Spleen (tissue), 11 donors: ENCODE measurements at regions not wholly inside any gene's neighbourhood (a gene's known extent, or its start where the extent isn't known, plus 50 kb on each side); places are given as distances from the start of the nearest gene placed in this dataset.

Experiments
- DNase-seq: peaks from one replicate; pipeline ENCODE4 v3.0.0-alpha.2; 2020
- H3K27ac ChIP-seq, 8 donors: fragments of 200-600 bp; sonication (generic) in 7 of 8; 1 replicate in 4 of 8; 2 replicates in 4 of 8; pipeline versions ENCODE4 v1.5.0 to v1.8.0; 2016 to 2021; ENCODE audit warnings: inconsistent platforms in 4 of 8, mild to moderate bottlenecking in 4 of 8, moderate library complexity in 1 of 8
- H3K27me3 ChIP-seq, 7 donors: fragments of 200-600 bp; sonication (generic) in 6 of 7; replicated peaks in 1 of 7; 1 replicate in 4 of 7; 2 replicates in 3 of 7; pipeline versions ENCODE4 v1.5.0 to v1.8.0; 2016 to 2021; ENCODE audit warnings: inconsistent platforms in 3 of 7, mild to moderate bottlenecking in 1 of 7
- H3K36me3 ChIP-seq, 6 donors: fragments of 200-600 bp; sonication (generic) in 5 of 6; 1 replicate in 4 of 6; 2 replicates in 2 of 6; pipeline versions ENCODE4 v1.5.0 to v1.8.0; 2016 to 2021; ENCODE audit warnings: inconsistent platforms in 2 of 6
- H3K4me1 ChIP-seq, 6 donors: fragments of 200-600 bp; sonication (generic) in 5 of 6; 1 replicate in 3 of 6; 2 replicates in 3 of 6; pipeline versions ENCODE4 v1.5.0 to v1.8.0; 2016 to 2021; ENCODE audit warnings: inconsistent platforms in 3 of 6
- H3K4me3 ChIP-seq, 8 donors: fragments of 200-600 bp; sonication (generic) in 7 of 8; 1 replicate in 4 of 8; 2 replicates in 4 of 8; pipeline versions ENCODE4 v1.5.0 to v1.8.0; 2016 to 2021; ENCODE audit warnings: inconsistent platforms in 4 of 8, mild to moderate bottlenecking in 4 of 8, moderate library complexity in 2 of 8
- H3K9me3 ChIP-seq, 8 donors: fragments of 200-600 bp; sonication (generic) in 7 of 8; 1 replicate in 4 of 8; 2 replicates in 4 of 8; pipeline versions ENCODE4 v1.5.0 to v1.8.0; 2016 to 2021; ENCODE audit warnings: inconsistent platforms in 4 of 8
- POLR2A ChIP-seq, 3 donors: fragments of 450-650 bp; IDR thresholded peaks; one replicate each; pipeline ENCODE4 v1.5.1; 2017; ENCODE audit warnings: antibody characterized with exemption in 3 of 3, mild to moderate bottlenecking in 1 of 3
- POLR2AphosphoS5 ChIP-seq, 3 donors: sonication (generic); formaldehyde crosslinking; IDR thresholded peaks; one replicate each; pipeline ENCODE4 v1.5.1; 2017; ENCODE audit warnings: antibody characterized with exemption in 3 of 3
- WGBS, 5 donors: extraction: QIAGEN DNeasy Blood & Tissue Kit in 3 of 5; methylation state at CpG; one replicate each; pipeline versions ENCODE4 v1.1.5 to v1.1.7; 2013 to 2018; 5-methylcytosine and 5-hydroxymethylcytosine counted together
- intact Hi-C: fragments of 100-400 bp; cut with DNase I; formaldehyde crosslinking; loops from one replicate; pipeline ENCODE4 v1.15.0; 2023; ENCODE audit warnings: low total_unique reads
- TF ChIP-seq, protein P1 (sequence below), 11 experiments: fragments of 200-600 bp in 7 of 11; fragments of 450-650 bp in 4 of 11; sonication (generic) in 4 of 11; IDR thresholded peaks in 8 of 11; conservative IDR thresholded peaks in 3 of 11; 1 replicate in 7 of 11; 2 replicates in 4 of 11; pipeline versions ENCODE4 v1.4.0 to v1.8.0; 2016 to 2021; ENCODE audit warnings: antibody characterized with exemption in 11 of 11, inconsistent platforms in 4 of 11, mild to moderate bottlenecking in 1 of 11
- donor health status: healthy with polysubstance abuse.
- donor health status: DM: no; HTN: no; CAD: no; lungs with moderate emphysema.
- donor health status: DM: no; HTN: no; CAD: no.
- donor health status: Bipolar disorder and iron deficiency.
- donor health status: healthy.
- donor health status: DM: no; HTN: no; CAD: no.
- donor health status: DM: yes; HTN: yes; CAD: no.

DNA sequence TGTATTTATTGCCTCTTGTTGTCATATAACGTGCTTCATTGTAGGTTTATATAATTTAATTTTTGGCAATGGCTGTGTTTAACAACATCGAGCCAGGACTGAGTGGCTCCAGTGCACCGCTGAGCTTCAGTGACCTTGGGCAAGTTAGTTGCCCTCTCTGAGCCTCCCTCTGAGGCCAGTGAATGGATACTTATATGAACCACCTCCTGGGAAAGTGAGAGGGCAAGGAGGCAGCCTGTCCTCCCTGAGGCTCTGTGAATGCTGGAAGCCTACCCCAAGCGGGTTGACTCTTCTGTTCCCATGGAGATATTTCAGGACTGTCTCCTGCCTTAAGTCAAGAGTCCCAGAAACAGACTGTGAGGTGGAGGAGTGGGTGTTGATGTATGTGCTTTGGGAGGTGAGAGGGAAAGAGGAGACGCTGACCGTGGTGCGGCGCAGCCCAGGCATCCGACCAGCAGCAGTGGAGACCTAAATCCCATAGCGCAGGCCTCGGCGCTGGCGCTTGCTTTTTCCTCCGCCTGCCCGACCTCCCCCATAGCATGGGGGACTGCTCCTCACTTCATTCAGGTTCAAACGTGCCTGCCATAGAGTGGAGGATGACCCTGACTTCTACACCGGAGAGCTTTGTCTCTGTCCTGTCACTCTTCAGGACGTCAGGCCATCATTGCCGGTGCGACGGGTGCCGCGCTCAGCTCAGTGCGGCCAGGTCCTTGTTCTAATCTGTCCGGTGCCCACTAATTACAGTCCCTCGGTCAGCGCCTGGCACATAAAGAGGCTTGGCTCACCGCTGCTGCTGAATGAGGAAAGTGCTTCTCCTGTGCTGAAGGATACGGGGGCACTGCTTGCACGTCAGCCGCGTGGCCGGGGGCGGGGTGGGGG, 167.3 kb upstream of the HS6ST1 start:
- 92 to 96% (median 94%) methylated on average over 30 to 34 of the region's 34 CpGs for WGBS, 5 donors
- TF ChIP-seq POLR2A (IDR thresholded peaks at IDR 0.05) (no peak), POLR2AphosphoS5 (IDR thresholded peaks at IDR 0.05) (no peak)
- TF ChIP-seq, protein P1, sequence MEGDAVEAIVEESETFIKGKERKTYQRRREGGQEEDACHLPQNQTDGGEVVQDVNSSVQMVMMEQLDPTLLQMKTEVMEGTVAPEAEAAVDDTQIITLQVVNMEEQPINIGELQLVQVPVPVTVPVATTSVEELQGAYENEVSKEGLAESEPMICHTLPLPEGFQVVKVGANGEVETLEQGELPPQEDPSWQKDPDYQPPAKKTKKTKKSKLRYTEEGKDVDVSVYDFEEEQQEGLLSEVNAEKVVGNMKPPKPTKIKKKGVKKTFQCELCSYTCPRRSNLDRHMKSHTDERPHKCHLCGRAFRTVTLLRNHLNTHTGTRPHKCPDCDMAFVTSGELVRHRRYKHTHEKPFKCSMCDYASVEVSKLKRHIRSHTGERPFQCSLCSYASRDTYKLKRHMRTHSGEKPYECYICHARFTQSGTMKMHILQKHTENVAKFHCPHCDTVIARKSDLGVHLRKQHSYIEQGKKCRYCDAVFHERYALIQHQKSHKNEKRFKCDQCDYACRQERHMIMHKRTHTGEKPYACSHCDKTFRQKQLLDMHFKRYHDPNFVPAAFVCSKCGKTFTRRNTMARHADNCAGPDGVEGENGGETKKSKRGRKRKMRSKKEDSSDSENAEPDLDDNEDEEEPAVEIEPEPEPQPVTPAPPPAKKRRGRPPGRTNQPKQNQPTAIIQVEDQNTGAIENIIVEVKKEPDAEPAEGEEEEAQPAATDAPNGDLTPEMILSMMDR (IDR thresholded peaks at IDR 0.05 in 8 of 11, conservative IDR thresholded peaks at IDR 0.05 in 3 of 11), result no peak
- intact Hi-C loops, result no loop called here
- peaks cover 0 to 10% (median 8%) of the 10 kb centered on the region in 8 donors for H3K9me3 ChIP-seq
- DNase-seq, result no peak
- H3K27me3 ChIP-seq, result no peaks in the 10 kb centered on the region
- H3K27ac ChIP-seq, result no peak overlapping the region
- H3K36me3 ChIP-seq, result no peaks in the 10 kb centered on the region
- no peak overlapping the region for H3K4me3 ChIP-seq
- H3K4me1 ChIP-seq, result no peaks in the 10 kb centered on the region

DNA sequence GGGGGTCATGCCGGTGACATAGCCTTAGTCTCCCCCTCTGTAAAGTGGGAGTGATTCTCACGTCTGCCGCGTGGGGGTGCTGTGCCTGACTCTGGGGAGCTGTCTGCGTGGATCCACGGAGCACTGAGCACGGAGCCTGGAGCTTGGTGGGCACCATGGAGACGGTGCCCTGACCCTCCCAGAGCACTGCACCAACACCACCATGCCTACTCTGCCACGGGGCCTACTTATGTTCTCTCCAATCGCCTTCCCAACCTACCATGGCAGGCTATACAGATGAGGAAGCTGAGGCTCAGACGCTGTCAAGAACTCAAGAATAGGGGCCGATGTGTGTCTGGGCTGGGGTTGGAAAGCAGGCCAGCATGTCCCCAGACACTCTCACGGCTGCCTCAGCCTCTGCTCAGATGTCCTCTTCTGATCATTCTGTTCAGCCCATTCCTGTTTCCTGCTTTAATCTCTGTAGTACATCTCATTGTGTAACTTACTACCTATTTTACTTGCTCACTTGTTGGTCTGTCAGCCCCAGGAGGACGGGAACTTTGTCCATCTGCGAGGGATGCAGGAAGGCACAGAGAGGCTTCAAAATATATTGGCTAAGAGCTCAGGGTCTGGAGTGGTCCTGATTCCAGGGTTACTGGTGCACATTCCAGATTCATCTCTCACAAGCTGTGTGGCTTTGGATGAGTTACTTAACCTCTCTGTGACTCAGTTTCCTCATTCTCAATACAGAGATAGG, 168.1 kb upstream of the HS6ST1 start:
- intact Hi-C loops, result no loop called here
- no peak overlapping the region for H3K4me3 ChIP-seq
- TF ChIP-seq, protein P1 (IDR thresholded peaks at IDR 0.05 in 8 of 11, conservative IDR thresholded peaks at IDR 0.05 in 3 of 11), result no peak
- TF ChIP-seq POLR2AphosphoS5 (IDR thresholded peaks at IDR 0.05), result no peak
- TF ChIP-seq POLR2A (IDR thresholded peaks at IDR 0.05), result no peak
- H3K36me3 ChIP-seq, result no peaks in the 10 kb centered on the region
- H3K27ac ChIP-seq, result no peak overlapping the region
- DNase-seq, result no peak
- H3K27me3 ChIP-seq, result no peaks in the 10 kb centered on the region
- H3K4me1 ChIP-seq, result no peaks in the 10 kb centered on the region
- peaks cover 0 to 4% (median 1%) of the 10 kb centered on the region in 8 donors for H3K9me3 ChIP-seq
- WGBS, 5 donors, result 82 to 92% (median 86%) methylated on average over 14 to 15 of the region's 15 CpGs

DNA sequence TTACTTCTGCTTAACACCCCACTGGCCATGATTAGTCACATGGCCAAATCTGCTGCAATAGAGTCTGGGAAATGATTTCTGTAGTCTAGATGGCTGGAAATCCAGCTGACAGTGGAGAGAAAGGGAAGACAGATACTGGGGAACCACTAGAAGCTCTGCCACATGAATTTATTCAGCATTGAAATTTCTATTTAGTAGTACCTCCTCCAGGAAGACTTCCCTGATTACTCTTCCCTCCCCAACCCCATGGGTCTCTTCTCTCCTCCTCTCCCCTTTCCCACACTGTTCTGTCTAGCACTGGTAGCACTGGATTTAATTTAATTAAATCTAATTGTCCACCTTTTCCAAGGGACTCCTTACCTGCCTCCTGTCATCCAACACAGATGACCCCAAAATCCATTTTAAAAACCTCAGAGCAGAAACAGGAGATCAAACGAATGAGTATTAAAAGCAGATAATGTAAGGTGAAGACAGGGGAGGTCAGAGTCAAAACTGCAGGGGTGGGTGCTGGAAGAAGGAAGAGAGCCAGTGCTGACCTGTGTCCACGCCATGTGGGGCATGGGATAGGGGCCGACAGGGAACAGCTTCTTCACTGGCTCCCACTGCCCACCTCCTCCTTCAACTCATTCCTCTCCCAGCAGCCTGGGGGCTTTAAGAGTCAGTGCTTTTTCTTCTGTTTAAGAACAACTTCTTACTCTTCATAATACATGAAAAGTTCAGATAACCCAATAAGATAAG, 169.2 kb upstream of the HS6ST1 start:
- no peak overlapping the region for H3K4me3 ChIP-seq
- TF ChIP-seq, protein P1 (IDR thresholded peaks at IDR 0.05 in 8 of 11, conservative IDR thresholded peaks at IDR 0.05 in 3 of 11), result no peak
- no peak for TF ChIP-seq POLR2AphosphoS5 (IDR thresholded peaks at IDR 0.05)
- H3K4me1 ChIP-seq, result no peaks in the 10 kb centered on the region
- no peak for DNase-seq
- 69 to 85% (median 81%) methylated on average over 3 of the region's 3 CpGs for WGBS, 5 donors
- peaks cover 0 to 7% (median 0%) of the 10 kb centered on the region in 8 donors for H3K9me3 ChIP-seq
- intact Hi-C loops, result no loop called here
- H3K27me3 ChIP-seq, result no peaks in the 10 kb centered on the region
- H3K36me3 ChIP-seq, result no peaks in the 10 kb centered on the region
- H3K27ac ChIP-seq, result no peak overlapping the region
